OCI-LY3 (cell line): ENCODE measurements at regions not wholly inside any gene's neighbourhood (a gene's known extent, or its start where the extent isn't known, plus 50 kb on each side); places are given as distances from the start of the nearest gene placed in this dataset.

Experiments used
- H2AFZ ChIP-seq: fragments of 200-600, 300-600 bp; shearing (Covaris generic); 2 replicates; pipeline ENCODE4 v1.6.0; 2014; ENCODE audit warnings: antibody characterized with exemption, low read depth, low read length
- H3K27ac ChIP-seq: fragments of 200-600, 300-600 bp; sonication (generic); 2 replicates; pipeline ENCODE4 v1.5.1; 2014; ENCODE audit warnings: mild to moderate bottlenecking, low read length, moderate library complexity, mixed read lengths
- H3K27me3 ChIP-seq: fragments of 200-600, 300-600 bp; sonication (generic); 2 replicates; pipeline ENCODE4 v1.6.1; 2014; ENCODE audit warnings: low read depth, low read length, mixed read lengths
- H3K36me3 ChIP-seq: fragments of 200-600, 300-600 bp; sonication (generic); replicated peaks from 2 replicates; pipeline ENCODE3; 2014; ENCODE audit warnings: low read depth, low read length, mixed read lengths
- H3K4me1 ChIP-seq: fragments of 300-600, 200-600 bp; sonication (generic); 2 replicates; pipeline ENCODE4 v1.6.1; 2014; ENCODE audit warnings: low read length, mixed read lengths
- H3K4me2 ChIP-seq: fragments of 200-600, 300-600 bp; sonication (generic); 2 replicates; pipeline ENCODE4 v1.6.1; 2014; ENCODE audit warnings: low read length, mixed read lengths
- H3K4me3 ChIP-seq: fragments of 300-600, 200-600 bp; sonication (generic); 2 replicates; pipeline ENCODE4 v1.5.1; 2014; ENCODE audit warnings: antibody characterized with exemption, mild to moderate bottlenecking, low read length, moderate library complexity
- H3K79me2 ChIP-seq: fragments of 300-600, 200-600 bp; shearing (Covaris generic); 2 replicates; pipeline ENCODE4 v1.6.1; 2014; ENCODE audit warnings: mild to moderate bottlenecking, low read length, mixed read lengths
- H3K9ac ChIP-seq: fragments of 300-600, 200-600 bp; shearing (Covaris generic); 2 replicates; pipeline ENCODE4 v1.6.0; 2014; ENCODE audit warnings: mild to moderate bottlenecking, low read length, moderate library complexity
- H3K9me3 ChIP-seq: fragments of 200-600, 300-600 bp; shearing (Covaris generic); 2 replicates; pipeline ENCODE4 v1.6.1; 2014; ENCODE audit warnings: low read length, mixed read lengths; ENCODE audit not compliant: insufficient read depth
- H4K20me1 ChIP-seq: fragments of 200-600, 300-600 bp; sonication (generic); 2 replicates; pipeline ENCODE4 v1.6.1; 2016; ENCODE audit warnings: low read length, mixed read lengths; ENCODE audit not compliant: insufficient read depth
- EZH2phosphoT487 ChIP-seq: fragments of 200-600 bp; shearing (Covaris generic); IDR thresholded peaks from 2 replicates; pipeline ENCODE4 v1.6.1; 2018; ENCODE audit warnings: antibody characterized with exemption, mixed run types, low read depth
- TF ChIP-seq, protein P1 (sequence below): fragments of 200-600, 300-600 bp; sonication (generic); IDR thresholded peaks from 2 replicates; pipeline ENCODE4 v1.5.1; 2014; ENCODE audit warnings: antibody characterized with exemption, low read length, low read depth

GRCh38 chr5:3671337-3671736 is 75.7 kb downstream of the IRX1 start:
- no peaks in the 10 kb centered on the region for H3K36me3 ChIP-seq
- no peak overlapping the region for H3K27ac ChIP-seq
- no peaks in the 10 kb centered on the region for H3K9me3 ChIP-seq
- no peaks in the 10 kb centered on the region for H3K27me3 ChIP-seq
- H3K79me2 ChIP-seq = no peaks in the 10 kb centered on the region
- no peaks in the 10 kb centered on the region for H3K4me1 ChIP-seq
- no peak overlapping the region for H3K4me2 ChIP-seq
- no peak for TF ChIP-seq EZH2phosphoT487
- TF ChIP-seq, protein P1, sequence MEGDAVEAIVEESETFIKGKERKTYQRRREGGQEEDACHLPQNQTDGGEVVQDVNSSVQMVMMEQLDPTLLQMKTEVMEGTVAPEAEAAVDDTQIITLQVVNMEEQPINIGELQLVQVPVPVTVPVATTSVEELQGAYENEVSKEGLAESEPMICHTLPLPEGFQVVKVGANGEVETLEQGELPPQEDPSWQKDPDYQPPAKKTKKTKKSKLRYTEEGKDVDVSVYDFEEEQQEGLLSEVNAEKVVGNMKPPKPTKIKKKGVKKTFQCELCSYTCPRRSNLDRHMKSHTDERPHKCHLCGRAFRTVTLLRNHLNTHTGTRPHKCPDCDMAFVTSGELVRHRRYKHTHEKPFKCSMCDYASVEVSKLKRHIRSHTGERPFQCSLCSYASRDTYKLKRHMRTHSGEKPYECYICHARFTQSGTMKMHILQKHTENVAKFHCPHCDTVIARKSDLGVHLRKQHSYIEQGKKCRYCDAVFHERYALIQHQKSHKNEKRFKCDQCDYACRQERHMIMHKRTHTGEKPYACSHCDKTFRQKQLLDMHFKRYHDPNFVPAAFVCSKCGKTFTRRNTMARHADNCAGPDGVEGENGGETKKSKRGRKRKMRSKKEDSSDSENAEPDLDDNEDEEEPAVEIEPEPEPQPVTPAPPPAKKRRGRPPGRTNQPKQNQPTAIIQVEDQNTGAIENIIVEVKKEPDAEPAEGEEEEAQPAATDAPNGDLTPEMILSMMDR = no peak
- no peaks in the 10 kb centered on the region for H4K20me1 ChIP-seq
- H3K4me3 ChIP-seq = no peak overlapping the region
- no peak overlapping the region for H2AFZ ChIP-seq
- H3K9ac ChIP-seq = no peak overlapping the region

- H3K4me3 ChIP-seq = no peak overlapping the region
- H3K4me2 ChIP-seq = no peak overlapping the region
- H3K9ac ChIP-seq = no peak overlapping the region
- no peak for TF ChIP-seq EZH2phosphoT487
- TF ChIP-seq, protein P1 = no peak
- H3K27me3 ChIP-seq = no peaks in the 10 kb centered on the region
- no peak overlapping the region for H2AFZ ChIP-seq
- H3K36me3 ChIP-seq = no peaks in the 10 kb centered on the region
- no peak overlapping the region for H3K27ac ChIP-seq
- no peaks in the 10 kb centered on the region for H3K79me2 ChIP-seq
- H3K9me3 ChIP-seq = no peaks in the 10 kb centered on the region
- no peaks in the 10 kb centered on the region for H4K20me1 ChIP-seq
- H3K4me1 ChIP-seq = no peaks in the 10 kb centered on the region
Measured at GRCh38 chr5:3678801-3679200, 83.2 kb downstream of the IRX1 start.

- Histone ChIP-seq H3K79me2 (no peaks in the 10 kb centered on the region), H3K27ac (no peak overlapping the region), H3K27me3 (no peaks in the 10 kb centered on the region), H3K9ac (no peak overlapping the region), H3K4me2 (no peak overlapping the region), H3K36me3 (no peaks in the 10 kb centered on the region), H2AFZ (no peak overlapping the region), H3K4me3 (no peak overlapping the region), H4K20me1 (no peaks in the 10 kb centered on the region), H3K4me1 (no peaks in the 10 kb centered on the region), H3K9me3 (no peaks in the 10 kb centered on the region)
- TF ChIP-seq EZH2phosphoT487 = no peak
- TF ChIP-seq, protein P1 = no peak
Measured at GRCh38 chr5:3680821-3681220, 85.2 kb downstream of the IRX1 start.

- Histone ChIP-seq H3K4me1 (no peaks in the 10 kb centered on the region), H3K27ac (no peak overlapping the region), H3K27me3 (no peaks in the 10 kb centered on the region), H3K4me3 (no peak overlapping the region), H3K36me3 (no peaks in the 10 kb centered on the region), H4K20me1 (no peaks in the 10 kb centered on the region), H3K9me3 (no peaks in the 10 kb centered on the region), H3K4me2 (no peak overlapping the region), H3K9ac (no peak overlapping the region), H3K79me2 (no peaks in the 10 kb centered on the region), H2AFZ (no peak overlapping the region)
- TF ChIP-seq, protein P1 = no peak
- TF ChIP-seq EZH2phosphoT487 = no peak
Measured at GRCh38 chr5:3684118-3684517, 88.5 kb downstream of the IRX1 start.
